GM18502 (cell line): ENCODE measurements at regions not wholly inside any gene's neighbourhood (a gene's known extent, or its start where the extent isn't known, plus 50 kb on each side); places are given as distances from the start of the nearest gene placed in this dataset.

ENCODE experiments used
- ATAC-seq: cut with Tn5 transposase; IDR thresholded peaks from one replicate; pipeline ENCODE4 v1.9.1; 2021; ENCODE audit warnings: mild to moderate bottlenecking; ENCODE audit not compliant: unreplicated experiment, poor library complexity

GRCh38 chr9:7367726-7368125, 431.9 kb downstream of the DMAC1 start:
- ATAC-seq = no peak

GRCh38 chr9:7366121-7366520, 433.5 kb downstream of the DMAC1 start:
- ATAC-seq = no peak

DNA sequence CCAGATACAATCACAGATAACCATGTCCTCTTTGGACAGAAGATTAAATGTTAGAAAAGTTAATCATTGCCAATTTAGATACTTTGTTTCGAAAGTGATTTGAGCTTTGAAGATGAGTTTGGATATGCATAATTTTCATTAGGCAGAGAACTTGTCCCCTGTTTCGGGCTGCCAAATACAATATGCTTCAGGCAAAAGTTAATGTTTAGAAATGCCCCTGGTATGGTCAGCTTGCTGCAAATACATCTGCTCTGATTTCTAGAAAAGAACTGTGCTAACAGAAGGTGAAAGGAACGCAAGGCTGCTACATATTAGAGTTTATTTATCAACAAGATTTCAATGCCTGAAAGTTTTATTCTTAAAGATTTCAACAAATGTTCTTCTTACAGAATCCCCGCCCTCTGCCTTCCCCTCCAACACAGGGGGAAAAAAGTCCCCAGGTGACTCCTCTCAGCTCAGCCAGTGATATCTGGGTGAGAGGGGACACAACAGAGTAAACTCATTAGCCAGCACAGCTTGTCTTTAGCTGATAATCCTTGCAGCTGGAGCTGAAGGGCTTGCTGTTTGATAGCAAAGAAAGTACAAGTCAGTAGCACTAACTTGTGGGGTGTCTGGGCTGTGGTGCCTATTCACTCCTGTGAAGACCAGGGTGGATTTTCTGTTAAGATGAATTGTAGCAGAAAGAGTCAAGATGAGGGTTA, 435.7 kb downstream of the DMAC1 start:
- ATAC-seq = no peak

DNA sequence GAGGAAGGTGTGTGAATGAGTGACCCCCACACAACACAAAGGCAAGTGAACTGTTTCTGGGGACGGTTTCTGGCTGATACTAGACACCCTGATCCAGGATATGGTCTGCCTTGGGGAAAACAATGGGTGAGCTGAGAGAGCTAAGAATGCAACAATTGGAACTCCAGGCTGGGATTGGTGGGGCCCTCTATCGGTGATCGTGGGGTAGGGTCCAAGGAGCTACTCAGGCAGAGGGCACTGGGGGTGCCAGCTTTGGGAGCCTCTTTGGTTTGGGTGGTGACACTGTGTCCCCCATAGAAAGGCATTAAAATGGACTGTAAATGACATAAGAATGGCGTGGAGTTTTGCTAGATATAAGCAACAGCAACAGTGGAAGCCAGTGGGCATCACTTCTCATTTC, 439.1 kb downstream of the DMAC1 start:
- ATAC-seq = no peak

DNA sequence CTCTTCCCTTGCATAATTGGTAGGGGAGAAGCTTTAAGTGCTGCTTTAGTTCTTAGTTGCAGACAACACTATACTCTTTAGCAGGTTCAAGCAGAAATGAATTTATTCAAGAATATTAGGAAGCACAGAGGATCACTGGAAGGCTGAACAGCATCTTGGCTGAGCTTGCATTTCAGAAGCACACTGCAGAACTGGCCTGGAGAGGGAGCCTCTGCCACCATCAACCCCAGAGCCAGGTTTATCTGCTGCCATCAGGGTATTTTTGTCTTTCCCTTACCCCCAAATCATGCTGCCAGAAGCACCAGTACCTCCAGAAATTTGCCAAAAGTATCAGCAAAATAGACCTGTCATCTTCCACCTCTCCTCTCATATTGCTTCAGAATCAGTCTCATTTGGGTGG, 440.7 kb downstream of the DMAC1 start:
- ATAC-seq = no peak

DNA sequence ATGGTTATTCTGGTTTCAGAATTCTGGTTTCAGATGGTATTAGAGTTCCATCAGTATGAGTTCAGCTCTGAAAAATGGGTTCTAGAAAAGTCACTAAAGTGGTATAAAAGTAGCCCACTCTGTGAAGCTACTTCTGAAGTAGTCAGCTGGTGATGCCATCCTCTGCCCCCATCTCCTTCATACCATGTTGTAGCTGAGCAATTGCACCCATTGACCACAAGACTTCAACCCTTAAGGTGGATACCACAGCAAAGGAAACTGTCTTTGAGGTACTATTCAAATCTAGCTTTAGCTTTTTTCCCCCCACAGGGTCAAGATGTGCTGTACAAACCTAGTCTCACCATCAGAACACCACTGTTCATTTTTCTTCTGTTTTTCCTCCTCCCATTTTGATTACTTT, 444.9 kb downstream of the DMAC1 start:
- no peak for ATAC-seq

GRCh38 chr9:7348692-7349091, 450.9 kb downstream of the DMAC1 start:
- ATAC-seq = no peak

- no peak for ATAC-seq
Observed at GRCh38 chr9:7347556-7347955, 452.0 kb downstream of the DMAC1 start.

- no peak for ATAC-seq
Observed at GRCh38 chr9:7346144-7346543, 453.4 kb downstream of the DMAC1 start.

- no peak for ATAC-seq
Observed at GRCh38 chr9:7342736-7343135, 456.8 kb downstream of the DMAC1 start.

GRCh38 chr9:7342229-7342628, 457.3 kb downstream of the DMAC1 start:
- peak; percentile 79 for ATAC-seq

GRCh38 chr9:7341571-7341970, 458.0 kb downstream of the DMAC1 start:
- peak; percentile 47 for ATAC-seq

DNA sequence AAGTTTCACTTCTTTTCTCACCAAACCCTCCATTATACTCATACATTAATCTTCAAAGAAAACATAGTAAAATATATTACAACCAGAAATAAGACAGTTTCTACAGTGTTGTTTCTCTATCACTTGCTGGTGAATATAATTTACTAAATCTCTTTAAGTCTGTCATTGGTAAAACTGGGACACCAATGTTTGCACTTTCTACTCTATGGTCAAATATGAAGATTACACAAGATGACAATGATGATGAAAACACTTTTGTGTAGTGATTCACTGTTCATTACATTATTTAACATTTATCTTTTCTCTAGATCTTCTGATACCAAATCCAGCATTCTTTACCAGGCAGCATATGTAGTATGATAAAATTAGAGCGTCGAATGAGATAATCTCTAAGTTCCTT, 459.1 kb downstream of the DMAC1 start:
- no peak for ATAC-seq

DNA sequence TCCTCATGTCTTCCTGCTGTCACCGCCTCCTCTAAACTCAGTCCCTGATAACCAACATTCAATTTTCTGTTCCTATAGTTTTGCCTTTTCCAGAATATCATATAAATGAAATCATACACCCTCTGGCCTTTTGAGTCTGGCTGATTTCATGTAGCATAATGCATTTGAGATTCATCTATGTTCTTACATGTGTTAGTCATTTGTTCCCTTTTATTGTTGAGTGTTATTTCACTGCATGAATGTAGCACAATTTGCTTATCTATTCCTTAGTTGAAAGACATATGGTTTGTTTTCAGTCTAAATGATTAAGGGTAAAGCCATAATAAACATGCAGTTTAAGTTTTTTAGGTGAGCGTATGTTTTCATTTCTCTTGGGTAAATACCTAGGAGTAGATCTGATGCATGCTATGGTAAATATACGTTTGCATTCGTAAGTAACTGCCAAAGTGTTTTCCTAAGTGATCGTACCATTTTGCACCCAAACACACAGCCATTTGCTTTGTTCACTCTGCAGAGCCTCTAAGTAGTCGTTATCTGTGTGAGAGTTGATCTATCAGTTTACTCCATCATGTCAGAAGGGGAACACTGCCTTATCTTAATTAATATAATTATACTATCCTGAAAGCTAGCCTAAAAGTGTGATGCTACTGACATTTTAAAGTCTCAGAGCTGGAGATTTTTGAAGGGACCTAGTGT, 460.8 kb downstream of the DMAC1 start:
- no peak for ATAC-seq

DNA sequence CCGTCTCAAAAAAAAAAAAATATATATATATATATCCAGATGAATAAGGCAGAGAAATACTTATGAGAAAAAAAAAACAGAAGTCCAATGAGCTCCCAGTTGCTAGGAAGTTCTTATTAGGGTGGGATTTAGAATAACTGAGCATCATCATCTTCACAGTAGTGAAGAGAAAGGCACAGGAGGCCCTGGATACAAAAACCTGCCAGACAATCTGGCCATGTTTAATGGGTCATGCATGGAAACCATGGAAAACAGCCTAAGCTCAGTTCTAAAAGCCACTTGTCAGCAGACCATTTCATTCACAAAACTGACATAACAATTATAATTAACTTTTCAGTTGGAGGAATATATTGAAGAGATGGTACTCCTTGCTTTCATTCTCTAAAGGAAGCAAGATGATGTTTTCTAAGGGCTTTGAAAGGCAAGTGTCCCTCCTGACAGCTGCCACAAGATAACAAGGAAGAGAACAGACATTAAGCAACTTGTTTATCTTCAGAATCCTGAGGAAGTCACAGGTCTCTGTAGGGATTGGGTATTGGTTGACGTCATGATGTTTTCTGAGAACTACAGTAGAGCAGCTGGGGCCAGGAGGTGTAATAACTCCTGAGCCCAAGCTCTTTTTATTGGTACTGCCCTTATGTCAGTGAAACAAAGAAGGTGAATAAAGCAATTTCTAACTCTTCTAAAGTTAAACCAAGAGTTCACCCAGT, 463.1 kb downstream of the DMAC1 start:
- no peak for ATAC-seq

- ATAC-seq = no peak
Observed at GRCh38 chr9:7333719-7334118, 465.9 kb downstream of the DMAC1 start.

- no peak for ATAC-seq
Observed at GRCh38 chr9:7332780-7333179, 466.8 kb downstream of the DMAC1 start.

GRCh38 chr9:7328453-7328852, 471.1 kb downstream of the DMAC1 start:
- ATAC-seq = no peak

GRCh38 chr9:7325995-7326394, 473.6 kb downstream of the DMAC1 start:
- no peak for ATAC-seq

DNA sequence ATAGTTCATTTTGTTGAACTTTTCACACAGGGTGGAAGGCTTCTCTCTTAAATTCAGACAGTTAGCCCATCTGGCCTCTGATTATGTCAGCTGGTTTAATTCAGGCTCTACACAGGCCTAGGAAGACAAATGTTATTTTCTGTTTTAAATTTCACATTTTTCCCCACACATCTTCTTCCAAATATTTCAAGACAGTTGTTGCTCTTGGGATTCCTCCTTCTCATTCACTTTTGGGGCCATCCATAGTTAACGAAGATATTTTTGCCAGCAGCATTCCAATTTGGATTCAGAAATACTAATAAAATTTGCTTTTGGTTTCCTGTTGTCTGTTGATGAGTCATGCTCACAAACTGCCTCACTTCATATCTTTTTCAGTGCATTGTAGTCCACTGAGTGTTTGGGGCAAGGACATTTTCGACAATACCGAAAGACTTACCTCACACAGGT, 475.4 kb downstream of the DMAC1 start:
- ATAC-seq = no peak

- ATAC-seq = no peak
Observed at GRCh38 chr9:7320841-7321240, 478.7 kb downstream of the DMAC1 start.
